ENCODE measurements at regions not wholly inside any gene's neighbourhood (a gene's known extent, or its start where the extent isn't known, plus 50 kb on each side); places are given as distances from the start of the nearest gene placed in this dataset.
"Not testable (repeated sequence)": the region's sequence is repeated elsewhere in the genome, so short reads cannot be mapped to it uniquely, and the experiment has no call there.

- H3K4me2 ChIP-seq (ENCODE audit: insufficient read depth in 1 of 2, low read depth in 2 of 2, low read length in 2 of 2); H4K8ac ChIP-seq (ENCODE audit: extremely low read depth, insufficient read depth, low read length); H3K27ac ChIP-seq (ENCODE audit: low read depth, low read length); H3K23me2 ChIP-seq (ENCODE audit: low read depth, low read length); H3K9me3 ChIP-seq (ENCODE audit: insufficient read depth in 2 of 2, low read depth in 1 of 2, low read length in 1 of 2); H3K4me3 ChIP-seq (ENCODE audit: extremely low read depth in 1 of 4, insufficient read depth in 2 of 4, low read depth in 3 of 4, low read length in 4 of 4); DNase-seq (ENCODE audit: low read depth in 1 of 2, low spot score in 2 of 2); H3K79me2 ChIP-seq (ENCODE audit: control insufficient read depth in 1 of 2, insufficient read depth in 2 of 2, low read length in 2 of 2); H3K79me1 ChIP-seq (ENCODE audit: low read depth, low read length); H4K91ac ChIP-seq (replicated peaks; ENCODE audit: insufficient read length, low read length); H3K14ac ChIP-seq (ENCODE audit: insufficient read length); CTCF ChIA-PET (ENCODE audit: partially characterized antibody); H3K36me3 ChIP-seq (ENCODE audit: control insufficient read depth in 2 of 4, insufficient read depth in 4 of 4, low read length in 3 of 4); H4K5ac ChIP-seq (ENCODE audit: insufficient read length, low read depth, low read length); H3K18ac ChIP-seq (ENCODE audit: extremely low read depth, low read length); POLR2A ChIA-PET (ENCODE audit: partially characterized antibody); H2BK20ac ChIP-seq (ENCODE audit: low read length); H3K9ac ChIP-seq (replicated peaks in 1 of 4; ENCODE audit: extremely low read depth in 1 of 4, low read depth in 3 of 4, low read length in 3 of 4); H3K23ac ChIP-seq (ENCODE audit: insufficient read length); H3K4me1 ChIP-seq (replicated peaks in 1 of 4; ENCODE audit: control insufficient read depth in 3 of 4, insufficient read depth in 4 of 4, low read length in 3 of 4); H3K27me3 ChIP-seq (replicated peaks in 1 of 4; ENCODE audit: control insufficient read depth in 3 of 4, extremely low read depth in 1 of 4, insufficient read depth in 3 of 4, low read length in 3 of 4); H2BK5ac ChIP-seq (ENCODE audit: low read depth, low read length); H2BK12ac ChIP-seq (ENCODE audit: low read depth, low read length); H2AFZ ChIP-seq (ENCODE audit: low read length); H2AK5ac ChIP-seq (ENCODE audit: low read depth, low read length); H4K20me1 ChIP-seq (replicated peaks in 1 of 2; ENCODE audit: control insufficient read depth in 1 of 2, insufficient read depth in 2 of 2, low read length in 2 of 2); H2BK120ac ChIP-seq (replicated peaks; ENCODE audit: low read depth, low read length); H2BK15ac ChIP-seq (ENCODE audit: low read length); FAIRE-seq; H3K4ac ChIP-seq (replicated peaks; ENCODE audit: insufficient read length, low read depth, low read length); H3K56ac ChIP-seq (replicated peaks; ENCODE audit: insufficient read length, low read depth, low read length): not testable (repeated sequence)
- TF ChIP-seq EP300 (IDR thresholded peaks at IDR 0.05; ENCODE audit: borderline replicate concordance in 1 of 2, low read depth in 2 of 2, low read length in 2 of 2), result peak in 1 of 2 experiments; percentile 65; a peak in 1 of 3 replicates
- WGBS, 2 experiments (ENCODE audit: extremely low coverage in 1 of 2, insufficient coverage in 1 of 2, insufficient read length in 1 of 2, insufficient replicate concordance in 2 of 2, low coverage in 1 of 2, low lambda C conversion rate in 2 of 2, missing lambda C conversion rate in 1 of 2), result 94% methylated on average over 5 of the region's 5 CpGs; no CpG with 5 or more reads in 1 of the 2 experiments
Observed at GRCh38 chrX:114167276-114167675, 416.6 kb upstream of the HTR2C start.
